IMR-90 (cell line): ENCODE measurements at regions not wholly inside any gene's neighbourhood (a gene's known extent, or its start where the extent isn't known, plus 50 kb on each side); places are given as distances from the start of the nearest gene placed in this dataset.

Experiments used
- ATAC-seq: fragments of 200-7000 bp; cut with Tn5 transposase; 2 replicates; pipeline ENCODE4 v1.9.1; 2020; ENCODE audit warnings: low read depth, mild to moderate bottlenecking, moderate library complexity
- BruUV-seq: library from RNA; stranded (reverse); fragments of 400-500 nt; replicated peaks from 2 replicates; lab custom pipeline; 2021; lab: Mats Ljungman, UMichigan
- CTCF ChIA-PET: fragments of 300-600 bp; formaldehyde crosslinking; extraction: SDS; loops from one replicate; lab custom pipeline; 2021; ENCODE audit warnings: antibody characterized with exemption; lab: Yijun Ruan, JAX
- POLR2A ChIA-PET: fragments of 300-600 bp; sonication (Branson Sonifier 250); formaldehyde crosslinking; loops from one replicate; lab custom pipeline; 2022; ENCODE audit warnings: antibody characterized with exemption; ENCODE audit not compliant: unreplicated experiment; lab: Charles Lee
- DNase-seq: peaks from one replicate; pipeline ENCODE4 v3.0.0; 2013
- H2AFZ ChIP-seq: replicated peaks from 2 replicates; pipeline ENCODE3; 2013; ENCODE audit warnings: low read length, mild to moderate bottlenecking; ENCODE audit not compliant: poor library complexity
- H2AK5ac ChIP-seq: 2 replicates; pipeline ENCODE4 v1.6.1; 2013; ENCODE audit warnings: low read depth, low read length, inconsistent platforms
- H2AK9ac ChIP-seq: replicated peaks from 2 replicates; pipeline ENCODE3; 2013; ENCODE audit warnings: mild to moderate bottlenecking, low read depth, low read length, moderate library complexity; ENCODE audit not compliant: poor library complexity
- H2BK120ac ChIP-seq: 2 replicates; pipeline ENCODE4 v1.6.1; 2013; ENCODE audit warnings: low read depth, low read length, inconsistent platforms
- H2BK15ac ChIP-seq: 3 replicates; pipeline ENCODE4 v1.6.1; 2013; ENCODE audit warnings: low read depth, low read length, inconsistent platforms
- H2BK20ac ChIP-seq: 2 replicates; pipeline ENCODE4 v1.6.1; 2013; ENCODE audit warnings: low read depth, mild to moderate bottlenecking, inconsistent platforms, low read length, moderate library complexity
- H2BK5ac ChIP-seq: 2 replicates; pipeline ENCODE4 v1.6.1; 2013; ENCODE audit warnings: mild to moderate bottlenecking, low read depth, low read length, inconsistent platforms; ENCODE audit not compliant: poor library complexity, severe bottlenecking
- H3K14ac ChIP-seq: replicated peaks from 2 replicates; pipeline ENCODE4 v1.6.1; 2013; ENCODE audit warnings: low read depth, low read length, inconsistent platforms
- H3K18ac ChIP-seq: 2 replicates; pipeline ENCODE4 v1.6.1; 2013; ENCODE audit warnings: low read depth, low read length, control low read depth
- H3K23ac ChIP-seq: 2 replicates; pipeline ENCODE4 v1.6.1; 2013; ENCODE audit warnings: low read depth, low read length, inconsistent platforms
- H3K27ac ChIP-seq: 2 replicates; pipeline ENCODE4 v1.5.1; 2013; ENCODE audit warnings: mild to moderate bottlenecking, control low read depth, low read length; ENCODE audit not compliant: insufficient read depth
- H3K27me3 ChIP-seq: 2 replicates; pipeline ENCODE4 v1.6.1; 2013; ENCODE audit warnings: low read length; ENCODE audit not compliant: control insufficient read depth, insufficient read depth
- H3K36me3 ChIP-seq: 2 replicates; pipeline ENCODE4 v1.6.1; 2013; ENCODE audit warnings: low read length, mixed read lengths; ENCODE audit not compliant: control insufficient read depth, insufficient read depth
- H3K4ac ChIP-seq: 2 replicates; pipeline ENCODE4 v1.6.1; 2013; ENCODE audit warnings: low read depth, low read length, inconsistent platforms
- H3K4me1 ChIP-seq: 2 replicates; pipeline ENCODE4 v1.6.1; 2013; ENCODE audit warnings: low read length, mixed read lengths; ENCODE audit not compliant: control insufficient read depth, insufficient read depth
- H3K4me2 ChIP-seq: 2 replicates; pipeline ENCODE4 v1.6.1; 2013; ENCODE audit warnings: low read depth, mild to moderate bottlenecking, control low read depth, low read length, moderate library complexity
- H3K4me3 ChIP-seq: 2 replicates; pipeline ENCODE4 v1.5.1; 2013; ENCODE audit warnings: low read depth, mild to moderate bottlenecking, control low read depth, low read length, moderate library complexity; ENCODE audit not compliant: insufficient read depth
- H3K56ac ChIP-seq: 2 replicates; pipeline ENCODE4 v1.6.1; 2013; ENCODE audit warnings: low read length, inconsistent platforms; ENCODE audit not compliant: insufficient read depth; ENCODE audit errors: extremely low read depth
- H3K79me1 ChIP-seq, 2 experiments: 2 replicates each; pipeline ENCODE4 v1.6.1; 2013; ENCODE audit warnings: low read length in 2 of 2, inconsistent platforms in 1 of 2, low read depth in 1 of 2
- H3K9ac ChIP-seq: 2 replicates; pipeline ENCODE4 v1.6.1; 2013; ENCODE audit warnings: low read depth, low read length, control low read depth
- H3K9me1 ChIP-seq: 2 replicates; pipeline ENCODE4 v1.6.1; 2013; ENCODE audit warnings: low read length, inconsistent platforms; ENCODE audit not compliant: insufficient read depth
- H3K9me3 ChIP-seq: 2 replicates; pipeline ENCODE4 v1.6.1; 2013; ENCODE audit warnings: low read length; ENCODE audit not compliant: control insufficient read depth, insufficient read depth
- H4K20me1 ChIP-seq: 2 replicates; pipeline ENCODE4 v1.6.1; 2013; ENCODE audit warnings: low read length, inconsistent platforms; ENCODE audit not compliant: insufficient read depth
- H4K5ac ChIP-seq: 2 replicates; pipeline ENCODE4 v1.6.1; 2013; ENCODE audit warnings: mild to moderate bottlenecking, low read depth, low read length, control low read depth
- H4K8ac ChIP-seq, 2 experiments: 2 replicates each; pipeline ENCODE4 v1.6.1; 2013; ENCODE audit warnings: low read depth in 2 of 2, low read length in 2 of 2, control low read depth in 1 of 2, inconsistent platforms in 1 of 2
- H4K91ac ChIP-seq: 2 replicates; pipeline ENCODE4 v1.6.1; 2013; ENCODE audit warnings: low read depth, low read length, inconsistent platforms; ENCODE audit not compliant: insufficient read depth
- ELK1 ChIP-seq: fragments of 150-350 bp; IDR thresholded peaks from 2 replicates; pipeline ENCODE4 v1.6.1; 2016; ENCODE audit warnings: low read depth, mild to moderate bottlenecking, low read length, moderate library complexity, borderline replicate concordance
- WGBS, 2 experiments: methylation state at CpG; one replicate each; pipeline versions ENCODE4 v1.1.5 to v1.1.7; 2013; ENCODE audit warnings: missing lambda C conversion rate in 2 of 2; ENCODE audit not compliant: insufficient read length in 1 of 2; ENCODE audit errors: extremely low coverage in 2 of 2; 5-methylcytosine and 5-hydroxymethylcytosine counted together
- dilution Hi-C: fragments of 300-500 bp; cut with HindIII; formaldehyde crosslinking; loops from one replicate; pipeline ENCODE4 v1.14.3; 2018; ENCODE audit warnings: low sequenced_read_pairs; ENCODE audit not compliant: unreplicated experiment
- in situ Hi-C: fragments of 300-500 bp; cut with MboI; formaldehyde crosslinking; loops from 3 replicates; pipeline ENCODE4 v1.14.3; 2019; ENCODE audit warnings: low sequenced_read_pairs, inconsistent platforms, mixed read lengths
- intact Hi-C: fragments of 100-400 bp; cut with micrococcal nuclease; formaldehyde crosslinking; loops from 2 replicates; pipeline ENCODE4 v1.10.0; 2022

DNA sequence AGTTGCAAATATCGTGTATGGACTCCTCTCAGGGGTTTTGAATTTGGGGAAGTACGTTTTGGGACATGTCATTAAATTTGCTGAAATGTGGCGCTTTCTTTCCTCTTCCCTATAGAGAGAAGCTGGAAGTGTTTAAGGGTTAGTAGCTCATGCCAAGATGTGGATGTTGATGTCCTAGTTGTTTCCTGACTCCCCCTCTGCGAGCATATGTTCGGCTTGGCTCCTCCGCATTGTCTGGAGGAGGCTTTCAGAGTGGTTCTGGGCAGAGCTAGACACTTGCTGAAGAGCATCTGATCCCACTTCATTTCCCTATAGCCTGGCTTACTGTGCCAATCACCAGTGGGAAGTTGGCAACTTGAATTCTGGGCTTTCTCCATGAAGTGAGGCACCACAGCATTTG is 347.4 kb upstream of the B3GALT2 start:
- Histone ChIP-seq H3K18ac (no peak overlapping the region), H3K56ac (no peak overlapping the region), H3K4me1 (no peaks in the 10 kb centered on the region), H2AK9ac (no peak overlapping the region), H3K36me3 (no peaks in the 10 kb centered on the region), H3K27me3 (no peaks in the 10 kb centered on the region), H2AK5ac (no peak overlapping the region), H3K79me1 (no peaks in the 10 kb centered on the region), H3K14ac (no peak overlapping the region), H2AFZ (no peak overlapping the region), H3K27ac (no peak overlapping the region), H3K4ac (no peak overlapping the region), H4K20me1 (no peaks in the 10 kb centered on the region), H2BK120ac (no peak overlapping the region), H4K5ac (no peak overlapping the region), H3K23ac (no peak overlapping the region), H2BK20ac (no peak overlapping the region), H3K9me3 (no peaks in the 10 kb centered on the region), H2BK5ac (no peak overlapping the region), H3K4me2 (no peak overlapping the region), H3K9me1 (no peaks in the 10 kb centered on the region), H3K9ac (no peak overlapping the region), H4K8ac (no peak overlapping the region), H4K91ac (no peak overlapping the region), H3K4me3 (no peak overlapping the region), H2BK15ac (no peak overlapping the region)
- BruUV-seq, result no TSS peak
- TF ChIP-seq ELK1, result no peak
- CTCF ChIA-PET, result no interaction called here
- intact Hi-C loops (no loop called here), dilution Hi-C loops (no loop called here), in situ Hi-C loops (no loop called here)
- POLR2A ChIA-PET, result no interaction called here
- 90% methylated on average over 2 of the region's 6 CpGs; no CpG with 5 or more reads in 1 of the 2 experiments for WGBS, 2 experiments
- DNase-seq (no peak), ATAC-seq (no peak)
